IPS DF 6.9 (cell line): ENCODE measurements at regions not wholly inside any gene's neighbourhood (a gene's known extent, or its start where the extent isn't known, plus 50 kb on each side); places are given as distances from the start of the nearest gene placed in this dataset.

Experiments used
- DNase-seq: peaks from one replicate; pipeline ENCODE4 v3.0.0-alpha.2; 2013; ENCODE audit warnings: low read depth, low spot score
- H3K27ac ChIP-seq: one replicate; pipeline ENCODE4 v1.5.1; 2013; ENCODE audit warnings: low read length, control low read depth
- H3K27me3 ChIP-seq: 2 replicates; pipeline ENCODE4 v1.6.1; 2013; ENCODE audit warnings: mild to moderate bottlenecking, low read length; ENCODE audit not compliant: control insufficient read depth, insufficient read depth
- H3K36me3 ChIP-seq: 2 replicates; pipeline ENCODE4 v1.6.1; 2013; ENCODE audit warnings: low read length; ENCODE audit not compliant: control insufficient read depth, insufficient read depth
- H3K4me1 ChIP-seq: 2 replicates; pipeline ENCODE4 v1.6.1; 2013; ENCODE audit warnings: low read length; ENCODE audit not compliant: control insufficient read depth, insufficient read depth
- H3K4me3 ChIP-seq: 2 replicates; pipeline ENCODE4 v1.5.1; 2013; ENCODE audit warnings: mild to moderate bottlenecking, low read length
- H3K9me3 ChIP-seq: 2 replicates; pipeline ENCODE4 v1.6.1; 2013; ENCODE audit warnings: low read length, inconsistent platforms; ENCODE audit not compliant: control insufficient read depth, insufficient read depth
- WGBS: extraction: QIAGEN DNeasy Blood & Tissue Kit; methylation state at CpG from one replicate; pipeline ENCODE4 v1.1.7; 2013; ENCODE audit warnings: mixed read lengths, missing lambda C conversion rate; ENCODE audit not compliant: insufficient read length, insufficient coverage; 5-methylcytosine and 5-hydroxymethylcytosine counted together

- WGBS: no CpG with 5 or more reads among the region's 2 CpGs
These were observed 172.9 kb upstream of the TTC29 start for GRCh38 chr4:147118528-147118927.

GRCh38 chr4:147122685-147123084, 177.0 kb upstream of the TTC29 start:
- no peak overlapping the region for H3K27ac ChIP-seq
- no peaks in the 10 kb centered on the region for H3K9me3 ChIP-seq
- H3K27me3 ChIP-seq: no peaks in the 10 kb centered on the region
- H3K36me3 ChIP-seq: no peaks in the 10 kb centered on the region
- no peaks in the 10 kb centered on the region for H3K4me1 ChIP-seq
- no peak overlapping the region for H3K4me3 ChIP-seq
- DNase-seq: no peak

More at GRCh38 chr4:147118528-147118927, 172.9 kb upstream of the TTC29 start:
- no peak for DNase-seq
- Histone ChIP-seq H3K4me3 (no peak overlapping the region), H3K27me3 (no peaks in the 10 kb centered on the region), H3K9me3 (no peaks in the 10 kb centered on the region), H3K4me1 (no peaks in the 10 kb centered on the region), H3K27ac (no peak overlapping the region), H3K36me3 (no peaks in the 10 kb centered on the region)

GRCh38 chr4:147123146-147123545, 177.5 kb upstream of the TTC29 start:
- Histone ChIP-seq H3K4me3 (no peak overlapping the region), H3K27me3 (no peaks in the 10 kb centered on the region), H3K27ac (no peak overlapping the region), H3K36me3 (no peaks in the 10 kb centered on the region), H3K4me1 (no peaks in the 10 kb centered on the region), H3K9me3 (no peaks in the 10 kb centered on the region)
- no CpG with 5 or more reads among the region's 1 CpG for WGBS
- no peak for DNase-seq

- Histone ChIP-seq H3K4me3 (no peak overlapping the region), H3K9me3 (no peaks in the 10 kb centered on the region), H3K36me3 (no peaks in the 10 kb centered on the region), H3K4me1 (no peaks in the 10 kb centered on the region), H3K27ac (no peak overlapping the region), H3K27me3 (no peaks in the 10 kb centered on the region)
- no CpG with 5 or more reads among the region's 1 CpG for WGBS
- no peak for DNase-seq
These were observed 183.1 kb upstream of the TTC29 start for GRCh38 chr4:147128787-147129186.

- no peak overlapping the region for H3K27ac ChIP-seq
- DNase-seq: no peak
- H3K36me3 ChIP-seq: no peaks in the 10 kb centered on the region
- WGBS: no CpG with 5 or more reads among the region's 2 CpGs
- no peak overlapping the region for H3K4me3 ChIP-seq
- H3K27me3 ChIP-seq: no peaks in the 10 kb centered on the region
- no peaks in the 10 kb centered on the region for H3K4me1 ChIP-seq
- H3K9me3 ChIP-seq: no peaks in the 10 kb centered on the region
These were observed 184.0 kb upstream of the TTC29 start for GRCh38 chr4:147129687-147130086.

- H3K36me3 ChIP-seq: no peaks in the 10 kb centered on the region
- no peaks in the 10 kb centered on the region for H3K9me3 ChIP-seq
- no CpG with 5 or more reads among the region's 4 CpGs for WGBS
- H3K27me3 ChIP-seq: no peaks in the 10 kb centered on the region
- no peak for DNase-seq
- no peak overlapping the region for H3K27ac ChIP-seq
- H3K4me1 ChIP-seq: no peaks in the 10 kb centered on the region
- H3K4me3 ChIP-seq: no peak overlapping the region
These were observed 189.0 kb upstream of the TTC29 start for GRCh38 chr4:147134536-147135210.

- DNase-seq: no peak
- Histone ChIP-seq H3K4me1 (no peaks in the 10 kb centered on the region), H3K4me3 (no peak overlapping the region), H3K36me3 (no peaks in the 10 kb centered on the region), H3K9me3 (no peaks in the 10 kb centered on the region), H3K27ac (no peak overlapping the region), H3K27me3 (no peaks in the 10 kb centered on the region)
- WGBS: no CpG with 5 or more reads among the region's 3 CpGs
These were observed 190.6 kb upstream of the TTC29 start for GRCh38 chr4:147136310-147136709.

- WGBS: no CpG with 5 or more reads among the region's 5 CpGs
- Histone ChIP-seq H3K36me3 (no peaks in the 10 kb centered on the region), H3K4me1 (no peaks in the 10 kb centered on the region), H3K9me3 (no peaks in the 10 kb centered on the region), H3K27me3 (no peaks in the 10 kb centered on the region), H3K27ac (no peak overlapping the region), H3K4me3 (no peak overlapping the region)
- no peak for DNase-seq
These were observed 191.1 kb upstream of the TTC29 start for GRCh38 chr4:147136751-147137150.

- WGBS: no CpG with 5 or more reads among the region's 3 CpGs
- no peak for DNase-seq
- H3K9me3 ChIP-seq: no peaks in the 10 kb centered on the region
These were observed 191.6 kb upstream of the TTC29 start for GRCh38 chr4:147137280-147137679.

GRCh38 chr4:147138171-147138570, 192.5 kb upstream of the TTC29 start:
- no peaks in the 10 kb centered on the region for H3K27me3 ChIP-seq
- WGBS: no CpG with 5 or more reads among the region's 2 CpGs
- H3K36me3 ChIP-seq: no peaks in the 10 kb centered on the region
- no peak for DNase-seq
- no peaks in the 10 kb centered on the region for H3K9me3 ChIP-seq
- no peaks in the 10 kb centered on the region for H3K4me1 ChIP-seq
- no peak overlapping the region for H3K4me3 ChIP-seq
- no peak overlapping the region for H3K27ac ChIP-seq

More at GRCh38 chr4:147137280-147137679, 191.6 kb upstream of the TTC29 start:
- no peaks in the 10 kb centered on the region for H3K36me3 ChIP-seq
- H3K27ac ChIP-seq: no peak overlapping the region
- no peak overlapping the region for H3K4me3 ChIP-seq
- H3K27me3 ChIP-seq: no peaks in the 10 kb centered on the region
- no peaks in the 10 kb centered on the region for H3K4me1 ChIP-seq

GRCh38 chr4:147139455-147140198, 194.0 kb upstream of the TTC29 start:
- no peaks in the 10 kb centered on the region for H3K4me1 ChIP-seq
- H3K36me3 ChIP-seq: no peaks in the 10 kb centered on the region
- no peak overlapping the region for H3K27ac ChIP-seq
- no CpG with 5 or more reads among the region's 9 CpGs for WGBS
- no peaks in the 10 kb centered on the region for H3K27me3 ChIP-seq
- no peak overlapping the region for H3K4me3 ChIP-seq
- no peak for DNase-seq
- H3K9me3 ChIP-seq: no peaks in the 10 kb centered on the region
